ENCODE measurements at regions not wholly inside any gene's neighbourhood (a gene's known extent, or its start where the extent isn't known, plus 50 kb on each side); places are given as distances from the start of the nearest gene placed in this dataset.

- no peak for TF ChIP-seq CTCF (IDR thresholded peaks at IDR 0.05; ENCODE audit: control extremely low read depth in 1 of 3, insufficient read depth in 1 of 3, low read depth in 1 of 3, low read length in 3 of 3)
- no peak for TF ChIP-seq ATF2 (IDR thresholded peaks at IDR 0.05; ENCODE audit: low read length)
- TF ChIP-seq SP1 (IDR thresholded peaks at IDR 0.05; ENCODE audit: low read depth, low read length), result no peak
- no peak for TF ChIP-seq POLR2A (IDR thresholded peaks at IDR 0.05; ENCODE audit: control extremely low read depth in 1 of 2, low read depth in 2 of 2, low read length in 2 of 2)
- TF ChIP-seq YY1 (IDR thresholded peaks at IDR 0.05; ENCODE audit: low read depth, low read length), result no peak
- TF ChIP-seq FOSL1 (IDR thresholded peaks at IDR 0.05; ENCODE audit: insufficient read depth, low read depth, low read length), result no peak
- TF ChIP-seq RXRA (IDR thresholded peaks at IDR 0.05; ENCODE audit: insufficient read depth, low read depth, low read length), result no peak
- TF ChIP-seq RFX5 (IDR thresholded peaks at IDR 0.05; ENCODE audit: borderline replicate concordance, low read depth, low read length), result no peak
- no peak for TF ChIP-seq POLR2AphosphoS5 (IDR thresholded peaks at IDR 0.05; ENCODE audit: low read depth, low read length)
- TF ChIP-seq EZH2 (IDR thresholded peaks at IDR 0.05; ENCODE audit: low read depth, low read length, severe bottlenecking), result no peak
These were observed 718.6 kb upstream of the TBX3 start for GRCh38 chr12:115402443-115403180.

Data from H1 (cell line).